MM.1S (cell line): ENCODE measurements at regions not wholly inside any gene's neighbourhood (a gene's known extent, or its start where the extent isn't known, plus 50 kb on each side); places are given as distances from the start of the nearest gene placed in this dataset.

ENCODE experiments used
- DNase-seq: peaks from one replicate; pipeline ENCODE4 v3.0.0-alpha.2; 2015
- H2AFZ ChIP-seq: fragments of 300-600 bp; sonication (generic); 2 replicates; pipeline ENCODE4 v1.6.0; 2016; ENCODE audit warnings: antibody characterized with exemption, low read length
- H3F3A ChIP-seq: fragments of 300-600 bp; sonication (generic); 2 replicates; pipeline ENCODE4 v1.6.1; 2016; ENCODE audit warnings: mild to moderate bottlenecking, antibody characterized with exemption, low read length, moderate library complexity, mixed read lengths; ENCODE audit not compliant: insufficient read depth
- H3K27ac ChIP-seq: fragments of 300-600 bp; sonication (generic); 2 replicates; pipeline ENCODE4 v1.5.1; 2016; ENCODE audit warnings: mild to moderate bottlenecking, low read length
- H3K27me3 ChIP-seq: fragments of 300-600 bp; sonication (generic); replicated peaks from 2 replicates; pipeline ENCODE4 v1.6.0; 2016; ENCODE audit warnings: low read length; ENCODE audit not compliant: insufficient read depth
- H3K36me3 ChIP-seq: fragments of 300-600 bp; sonication (generic); replicated peaks from 2 replicates; pipeline ENCODE4 v1.6.1; 2016; ENCODE audit warnings: mild to moderate bottlenecking, low read length, mixed read lengths; ENCODE audit not compliant: insufficient read depth
- H3K4me1 ChIP-seq: fragments of 300-600 bp; sonication (generic); 2 replicates; pipeline ENCODE4 v1.6.1; 2016; ENCODE audit warnings: low read length, mixed read lengths
- H3K4me2 ChIP-seq: fragments of 300-600 bp; sonication (generic); 2 replicates; pipeline ENCODE4 v1.6.0; 2016; ENCODE audit warnings: low read depth, low read length
- H3K4me3 ChIP-seq: fragments of 300-600 bp; sonication (generic); 2 replicates; pipeline ENCODE4 v1.5.1; 2016; ENCODE audit warnings: low read length, mixed read lengths
- H3K79me2 ChIP-seq: fragments of 300-600 bp; sonication (generic); 2 replicates; pipeline ENCODE4 v1.6.1; 2016; ENCODE audit warnings: mixed run types, low read length, mixed read lengths
- H3K9ac ChIP-seq: fragments of 300-600 bp; sonication (generic); 2 replicates; pipeline ENCODE4 v1.6.1; 2016; ENCODE audit warnings: low read length, mixed read lengths
- H3K9me2 ChIP-seq: fragments of 300-600 bp; sonication (generic); replicated peaks from 2 replicates; pipeline ENCODE4 v1.6.1; 2016; ENCODE audit warnings: mild to moderate bottlenecking, low read length, mixed read lengths; ENCODE audit not compliant: insufficient read depth
- H3K9me3 ChIP-seq: fragments of 300-600 bp; sonication (generic); replicated peaks from 2 replicates; pipeline ENCODE4 v1.6.1; 2016; ENCODE audit warnings: mild to moderate bottlenecking, low read length, mixed read lengths; ENCODE audit not compliant: insufficient read depth
- H4K20me1 ChIP-seq: fragments of 300-600 bp; sonication (generic); 2 replicates; pipeline ENCODE4 v1.6.1; 2016; ENCODE audit warnings: mild to moderate bottlenecking, low read length, moderate library complexity, mixed read lengths; ENCODE audit not compliant: insufficient read depth
- EZH2 ChIP-seq: fragments of 300-600 bp; sonication (generic); optimal IDR thresholded peaks from 2 replicates; pipeline ENCODE3; 2017; ENCODE audit warnings: low read depth, mild to moderate bottlenecking, antibody characterized with exemption, low read length, mixed read lengths
- EZH2phosphoT487 ChIP-seq: fragments of 300-600 bp; sonication (generic); IDR thresholded peaks from 2 replicates; pipeline ENCODE4 v1.6.1; 2018; ENCODE audit warnings: antibody characterized with exemption, low read length
- TF ChIP-seq, protein P1 (sequence below): fragments of 300-600 bp; sonication (generic); IDR thresholded peaks from 2 replicates; pipeline ENCODE4 v1.5.1; 2016; ENCODE audit warnings: antibody characterized with exemption, low read length, mixed read lengths

DNA sequence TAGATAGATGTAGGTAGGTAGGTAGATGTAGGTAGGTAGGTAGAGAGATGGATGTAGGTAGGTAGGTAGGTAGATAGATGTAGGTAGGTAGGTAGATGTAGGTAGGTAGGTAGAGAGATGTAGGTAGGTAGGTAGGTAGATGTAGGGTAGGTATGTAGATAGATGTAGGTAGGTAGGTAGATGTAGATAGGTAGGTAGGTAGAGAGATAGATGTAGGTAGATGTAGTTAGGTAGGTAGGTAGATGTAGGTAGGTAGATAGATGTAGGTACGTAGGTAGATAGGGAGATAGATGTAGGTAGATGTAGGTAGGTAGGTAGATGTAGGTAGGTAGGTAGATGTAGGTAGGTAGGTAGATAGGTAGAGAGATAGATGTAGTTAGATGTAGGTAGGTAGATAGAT is 62.3 kb upstream of the MORC3 start:
- TF ChIP-seq EZH2 (no peak), EZH2phosphoT487 (no peak)
- TF ChIP-seq, protein P1, sequence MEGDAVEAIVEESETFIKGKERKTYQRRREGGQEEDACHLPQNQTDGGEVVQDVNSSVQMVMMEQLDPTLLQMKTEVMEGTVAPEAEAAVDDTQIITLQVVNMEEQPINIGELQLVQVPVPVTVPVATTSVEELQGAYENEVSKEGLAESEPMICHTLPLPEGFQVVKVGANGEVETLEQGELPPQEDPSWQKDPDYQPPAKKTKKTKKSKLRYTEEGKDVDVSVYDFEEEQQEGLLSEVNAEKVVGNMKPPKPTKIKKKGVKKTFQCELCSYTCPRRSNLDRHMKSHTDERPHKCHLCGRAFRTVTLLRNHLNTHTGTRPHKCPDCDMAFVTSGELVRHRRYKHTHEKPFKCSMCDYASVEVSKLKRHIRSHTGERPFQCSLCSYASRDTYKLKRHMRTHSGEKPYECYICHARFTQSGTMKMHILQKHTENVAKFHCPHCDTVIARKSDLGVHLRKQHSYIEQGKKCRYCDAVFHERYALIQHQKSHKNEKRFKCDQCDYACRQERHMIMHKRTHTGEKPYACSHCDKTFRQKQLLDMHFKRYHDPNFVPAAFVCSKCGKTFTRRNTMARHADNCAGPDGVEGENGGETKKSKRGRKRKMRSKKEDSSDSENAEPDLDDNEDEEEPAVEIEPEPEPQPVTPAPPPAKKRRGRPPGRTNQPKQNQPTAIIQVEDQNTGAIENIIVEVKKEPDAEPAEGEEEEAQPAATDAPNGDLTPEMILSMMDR: no peak
- Histone ChIP-seq H3K36me3 (no peaks in the 10 kb centered on the region), H4K20me1 (no peaks in the 10 kb centered on the region), H3K4me1 (peaks cover 21% of the 10 kb centered on the region), H3K4me2 (no peak overlapping the region), H3K79me2 (no peaks in the 10 kb centered on the region), H3F3A (peaks cover 22% of the 10 kb centered on the region), H3K9ac (no peak overlapping the region), H3K4me3 (no peak overlapping the region), H3K9me3 (no peaks in the 10 kb centered on the region), H3K27ac (no peak overlapping the region), H2AFZ (no peak overlapping the region), H3K9me2 (no peaks in the 10 kb centered on the region), H3K27me3 (no peaks in the 10 kb centered on the region)
- DNase-seq: no peak

DNA sequence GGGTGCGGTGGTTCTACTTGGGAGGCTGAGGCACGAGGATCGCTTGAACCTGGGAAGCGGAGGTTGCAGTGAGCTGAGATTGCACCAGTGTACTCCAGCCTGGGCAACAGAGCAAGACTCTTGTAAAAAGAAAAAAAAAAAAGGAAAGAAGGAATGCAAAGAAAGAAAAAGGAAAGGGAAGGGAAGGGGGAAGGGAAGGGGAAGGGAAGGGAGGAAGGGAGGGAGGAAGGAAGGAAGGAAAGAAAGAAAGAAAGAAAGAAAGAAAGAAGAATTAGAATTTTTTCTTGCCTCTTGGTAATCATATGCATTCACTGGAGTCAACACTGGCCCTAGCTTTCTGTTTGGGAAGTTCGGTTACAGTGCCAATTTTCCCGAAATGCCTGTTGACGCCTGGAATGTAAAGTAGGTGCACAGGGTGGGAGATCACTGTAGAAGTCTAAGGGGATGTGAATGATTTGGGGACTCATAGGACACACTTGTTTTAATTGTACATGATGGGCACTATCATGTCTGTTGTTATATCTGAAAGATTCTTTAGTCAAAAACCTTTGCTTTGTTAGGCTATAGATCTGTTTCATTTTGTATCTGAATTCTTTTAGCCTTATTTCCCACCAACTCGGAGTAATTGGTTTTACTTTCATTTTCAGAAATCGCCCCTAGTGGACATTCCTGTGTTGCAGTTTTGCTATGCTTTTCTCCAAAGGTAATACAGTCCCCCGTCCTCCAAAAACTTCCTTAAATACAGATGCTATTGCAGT is 59.8 kb upstream of the MORC3 start:
- Histone ChIP-seq H3K4me2 (peak overlapping the region; percentile 83), H3K9me2 (no peaks in the 10 kb centered on the region), H2AFZ (peak overlapping the region; percentile 90), H3K27me3 (no peaks in the 10 kb centered on the region), H3K4me1 (peaks cover 9% of the 10 kb centered on the region; the same call in 1 of the 2 replicates), H3K9ac (peak overlapping the region; percentile 34; the same call in 1 of the 2 replicates), H3K27ac (no peak overlapping the region), H4K20me1 (no peaks in the 10 kb centered on the region), H3K9me3 (no peaks in the 10 kb centered on the region), H3F3A (peaks cover 10% of the 10 kb centered on the region), H3K79me2 (no peaks in the 10 kb centered on the region), H3K36me3 (no peaks in the 10 kb centered on the region), H3K4me3 (peak overlapping the region; percentile 63)
- DNase-seq: peak; percentile 87
- no peak for TF ChIP-seq EZH2phosphoT487
- no peak for TF ChIP-seq EZH2
- TF ChIP-seq, protein P1: peak; percentile 95

DNA sequence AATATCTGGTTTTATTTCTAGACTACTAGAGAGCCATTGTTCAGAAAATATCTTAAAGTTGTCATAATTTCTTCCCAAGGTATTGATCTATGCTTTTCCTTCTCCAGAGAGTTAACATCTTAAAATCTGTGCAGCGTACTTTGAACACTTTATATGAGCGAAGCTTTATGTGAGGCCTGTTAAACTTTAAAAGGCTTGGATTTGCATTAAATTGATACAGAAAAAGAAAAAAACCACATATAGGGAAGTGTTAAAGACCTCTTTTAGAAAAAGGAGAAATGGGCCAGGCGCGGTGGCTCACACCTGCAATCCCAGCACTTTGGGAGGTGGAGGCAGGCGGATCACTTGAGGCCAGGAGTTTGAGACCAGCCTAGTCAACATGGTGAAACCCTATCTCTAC is 59.2 kb upstream of the MORC3 start:
- Histone ChIP-seq H3K4me3 (peak overlapping the region; percentile 63), H2AFZ (peak overlapping the region; percentile 90), H3K36me3 (no peaks in the 10 kb centered on the region), H3K9ac (no peak overlapping the region), H3K27me3 (no peaks in the 10 kb centered on the region), H4K20me1 (no peaks in the 10 kb centered on the region), H3K79me2 (no peaks in the 10 kb centered on the region), H3K4me1 (peaks cover 5% of the 10 kb centered on the region; the same call in 1 of the 2 replicates), H3K27ac (no peak overlapping the region), H3F3A (peaks cover 5% of the 10 kb centered on the region; the same call in 1 of the 2 replicates), H3K9me3 (no peaks in the 10 kb centered on the region), H3K4me2 (peak overlapping the region; percentile 83), H3K9me2 (no peaks in the 10 kb centered on the region)
- DNase-seq: no peak
- TF ChIP-seq EZH2 (no peak), EZH2phosphoT487 (no peak)
- TF ChIP-seq, protein P1: no peak
